Cardiac muscle cell (in vitro differentiated cells and primary cell): ENCODE measurements at regions not wholly inside any gene's neighbourhood (a gene's known extent, or its start where the extent isn't known, plus 50 kb on each side); places are given as distances from the start of the nearest gene placed in this dataset.
"Not testable (repeated sequence)": the region's sequence is repeated elsewhere in the genome, so short reads cannot be mapped to it uniquely, and the experiment has no call there.

Source experiments
- DNase-seq, 2 donors: peaks; one replicate each; pipeline versions ENCODE4 v3.0.0 to v3.0.0-alpha.2; 2010 to 2017; ENCODE audit warnings: low read depth in 1 of 2, low spot score in 1 of 2
- H3K27ac ChIP-seq: fragments of 200-600 bp; sonication (generic); 2 replicates; pipeline ENCODE4 v1.5.1; 2016
- H3K27me3 ChIP-seq: fragments of 200-600 bp; sonication (generic); 2 replicates; pipeline ENCODE4 v1.6.0; 2016; ENCODE audit warnings: control low read depth
- H3K36me3 ChIP-seq: fragments of 200-600 bp; sonication (generic); 2 replicates; pipeline ENCODE4 v1.5.1; 2016; ENCODE audit warnings: control low read depth
- H3K4me1 ChIP-seq: fragments of 200-600 bp; sonication (generic); 2 replicates; pipeline ENCODE4 v1.8.1; 2017; ENCODE audit warnings: low read depth, mild to moderate bottlenecking, mixed run types
- H3K4me3 ChIP-seq: fragments of 200-600 bp; sonication (generic); 2 replicates; pipeline ENCODE4 v1.5.1; 2016; ENCODE audit warnings: mild to moderate bottlenecking
- H3K9me3 ChIP-seq: fragments of 200-600 bp; sonication (generic); 2 replicates; pipeline ENCODE4 v1.5.1; 2017; ENCODE audit warnings: low read depth, mild to moderate bottlenecking, control low read depth
- TF ChIP-seq, protein P1 (sequence below): IDR thresholded peaks from 2 replicates; pipeline ENCODE4 v1.5.1; 2012; ENCODE audit warnings: low read depth, mild to moderate bottlenecking, low read length

DNA sequence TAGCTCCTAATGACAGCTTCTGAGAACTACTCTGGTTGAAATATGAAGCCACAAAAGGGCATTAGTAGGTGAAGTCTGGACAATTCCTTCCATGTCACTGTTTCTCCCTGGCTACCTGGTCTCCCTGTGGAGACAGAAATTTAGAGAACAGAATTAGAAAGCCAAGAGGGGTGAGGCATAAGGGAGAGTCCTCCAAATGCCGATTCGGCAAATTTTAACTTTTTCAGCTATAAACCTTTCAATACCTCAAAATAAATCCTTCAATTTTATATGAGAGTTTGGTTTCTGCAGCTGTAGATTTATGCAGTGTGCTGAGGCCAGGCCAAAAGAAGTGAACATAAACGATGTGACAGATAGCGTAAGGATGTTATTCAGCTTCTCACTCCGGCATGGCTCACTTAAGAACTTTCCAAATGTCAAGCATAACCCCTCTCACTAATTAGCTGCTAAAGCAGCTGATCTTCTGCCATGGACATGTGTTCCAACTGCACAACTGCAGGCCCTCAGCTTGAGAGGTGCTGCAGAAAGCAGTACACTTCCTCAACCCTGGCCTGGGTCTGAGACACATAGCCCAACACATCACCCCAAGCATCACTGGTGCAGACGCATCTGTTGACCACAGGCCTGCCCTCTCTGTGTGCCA is 247.9 kb upstream of the SOX9 start:
- H3K9me3 ChIP-seq: no peaks in the 10 kb centered on the region
- TF ChIP-seq, protein P1, sequence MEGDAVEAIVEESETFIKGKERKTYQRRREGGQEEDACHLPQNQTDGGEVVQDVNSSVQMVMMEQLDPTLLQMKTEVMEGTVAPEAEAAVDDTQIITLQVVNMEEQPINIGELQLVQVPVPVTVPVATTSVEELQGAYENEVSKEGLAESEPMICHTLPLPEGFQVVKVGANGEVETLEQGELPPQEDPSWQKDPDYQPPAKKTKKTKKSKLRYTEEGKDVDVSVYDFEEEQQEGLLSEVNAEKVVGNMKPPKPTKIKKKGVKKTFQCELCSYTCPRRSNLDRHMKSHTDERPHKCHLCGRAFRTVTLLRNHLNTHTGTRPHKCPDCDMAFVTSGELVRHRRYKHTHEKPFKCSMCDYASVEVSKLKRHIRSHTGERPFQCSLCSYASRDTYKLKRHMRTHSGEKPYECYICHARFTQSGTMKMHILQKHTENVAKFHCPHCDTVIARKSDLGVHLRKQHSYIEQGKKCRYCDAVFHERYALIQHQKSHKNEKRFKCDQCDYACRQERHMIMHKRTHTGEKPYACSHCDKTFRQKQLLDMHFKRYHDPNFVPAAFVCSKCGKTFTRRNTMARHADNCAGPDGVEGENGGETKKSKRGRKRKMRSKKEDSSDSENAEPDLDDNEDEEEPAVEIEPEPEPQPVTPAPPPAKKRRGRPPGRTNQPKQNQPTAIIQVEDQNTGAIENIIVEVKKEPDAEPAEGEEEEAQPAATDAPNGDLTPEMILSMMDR: no peak
- peaks cover 30% of the 10 kb centered on the region for H3K4me1 ChIP-seq
- no peak for DNase-seq
- no peaks in the 10 kb centered on the region for H3K36me3 ChIP-seq
- no peak overlapping the region for H3K4me3 ChIP-seq
- no peaks in the 10 kb centered on the region for H3K27me3 ChIP-seq
- no peak overlapping the region for H3K27ac ChIP-seq

- not testable (repeated sequence) for H3K36me3 ChIP-seq, H3K27me3 ChIP-seq, H3K9me3 ChIP-seq, H3K27ac ChIP-seq, DNase-seq, H3K4me3 ChIP-seq
- H3K4me1 ChIP-seq: peaks cover 21% of the 10 kb centered on the region
Measured at GRCh38 chr17:71874773-71875172, 246.0 kb upstream of the SOX9 start.

GRCh38 chr17:71878271-71878670 is 242.5 kb upstream of the SOX9 start:
- no peak for DNase-seq
- H3K4me1 ChIP-seq: no peaks in the 10 kb centered on the region
- no peak overlapping the region for H3K27ac ChIP-seq
- H3K27me3 ChIP-seq: no peaks in the 10 kb centered on the region
- H3K36me3 ChIP-seq: no peaks in the 10 kb centered on the region
- no peaks in the 10 kb centered on the region for H3K9me3 ChIP-seq
- TF ChIP-seq, protein P1: no peak
- H3K4me3 ChIP-seq: no peak overlapping the region

DNA sequence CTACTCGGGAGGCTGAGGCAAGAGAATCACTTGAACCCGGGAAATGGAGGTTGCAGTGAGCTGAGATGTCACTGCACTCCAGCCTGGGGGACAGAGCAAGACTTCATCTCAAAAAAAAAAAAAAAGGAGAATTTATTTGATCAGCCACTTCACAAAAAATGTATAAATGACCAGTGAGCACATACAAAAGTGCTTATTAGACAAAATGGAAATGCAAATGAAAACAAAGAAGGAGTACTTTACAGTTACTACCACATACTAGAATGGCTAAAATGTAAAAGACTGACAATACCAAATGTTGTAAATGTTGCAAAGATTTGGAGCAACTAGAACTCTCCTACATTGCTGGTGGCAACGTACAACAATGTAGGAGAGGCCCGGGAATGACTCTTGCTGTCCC is 241.8 kb upstream of the SOX9 start:
- Histone ChIP-seq H3K36me3 (no peaks in the 10 kb centered on the region), H3K4me3 (no peak overlapping the region), H3K27me3 (no peaks in the 10 kb centered on the region), H3K4me1 (no peaks in the 10 kb centered on the region), H3K9me3 (no peaks in the 10 kb centered on the region), H3K27ac (no peak overlapping the region)
- no peak for DNase-seq
- TF ChIP-seq, protein P1: no peak

GRCh38 chr17:71881041-71881440 is 239.8 kb upstream of the SOX9 start:
- Histone ChIP-seq H3K4me3 (no peak overlapping the region), H3K27ac (no peak overlapping the region), H3K9me3 (no peaks in the 10 kb centered on the region), H3K4me1 (no peaks in the 10 kb centered on the region), H3K27me3 (no peaks in the 10 kb centered on the region), H3K36me3 (no peaks in the 10 kb centered on the region)
- TF ChIP-seq, protein P1: no peak
- DNase-seq: no peak

DNA sequence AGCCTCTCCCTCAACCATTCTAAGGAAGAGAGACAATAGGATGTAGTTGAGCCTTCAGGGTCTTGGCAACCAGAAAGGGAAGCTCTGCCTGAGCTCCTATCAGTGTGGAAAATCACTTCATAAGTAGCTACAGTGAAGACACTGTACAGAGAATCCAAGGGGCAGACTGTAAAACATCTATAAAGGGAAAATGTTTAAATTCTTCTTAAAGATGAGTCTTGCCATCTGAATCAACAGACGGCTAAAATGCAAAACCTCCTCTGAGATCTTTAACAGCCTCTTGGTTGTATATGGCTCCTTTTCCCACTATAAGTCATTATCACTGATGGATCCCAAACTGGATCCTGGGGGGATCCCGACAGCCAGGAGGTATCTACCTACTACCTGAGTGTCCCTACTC is 239.2 kb upstream of the SOX9 start:
- TF ChIP-seq, protein P1: no peak
- no peak for DNase-seq
- H3K4me3 ChIP-seq: no peak overlapping the region
- no peaks in the 10 kb centered on the region for H3K9me3 ChIP-seq
- H3K4me1 ChIP-seq: no peaks in the 10 kb centered on the region
- H3K27me3 ChIP-seq: no peaks in the 10 kb centered on the region
- H3K27ac ChIP-seq: no peak overlapping the region
- H3K36me3 ChIP-seq: no peaks in the 10 kb centered on the region
